HUDEP-2 (cell line): ENCODE measurements at regions not wholly inside any gene's neighbourhood (a gene's known extent, or its start where the extent isn't known, plus 50 kb on each side); places are given as distances from the start of the nearest gene placed in this dataset.

Experiments used
- DNase-seq, 76 experiments: peaks; one replicate each; lab custom pipeline; 2025; ENCODE audit not compliant: unreplicated experiment in 76 of 76; lab: John Stamatoyannopoulos, UW

- no peak for DNase-seq
Measured at GRCh38 chr12:125633686-125634085, 568.5 kb downstream of the AACS start.

GRCh38 chr12:125634813-125635212 is 569.6 kb downstream of the AACS start:
- DNase-seq, result no peak

GRCh38 chr12:125639826-125640225 is 574.6 kb downstream of the AACS start:
- DNase-seq, result no peak

- no peak for DNase-seq
Measured at GRCh38 chr12:125643055-125643454, 577.8 kb downstream of the AACS start.

GRCh38 chr12:125645724-125646123 is 580.5 kb downstream of the AACS start:
- DNase-seq, result no peak

- no peak for DNase-seq
Measured at GRCh38 chr12:125650587-125650986, 585.4 kb downstream of the AACS start.

GRCh38 chr12:125651625-125652024 is 586.4 kb downstream of the AACS start:
- DNase-seq, result no peak

- DNase-seq, result no peak
Measured at GRCh38 chr12:125652681-125653080, 587.4 kb downstream of the AACS start.

- DNase-seq, result no peak
Measured at GRCh38 chr12:125657681-125658080, 592.4 kb downstream of the AACS start.

GRCh38 chr12:125674554-125675338 is 609.5 kb downstream of the AACS start:
- DNase-seq, result peak in 4 of 76 experiments; percentile 2 to 27 (median 8)

- peak in 2 of 76 experiments; percentile 6 to 31 for DNase-seq
Measured at GRCh38 chr12:125676366-125676765, 611.1 kb downstream of the AACS start.

GRCh38 chr12:125677829-125678228 is 612.6 kb downstream of the AACS start:
- DNase-seq, result no peak

GRCh38 chr12:125678589-125678993 is 613.4 kb downstream of the AACS start:
- DNase-seq, result no peak

- peak in 40 of 76 experiments; percentile 0 to 63 (median 25) for DNase-seq
Measured at GRCh38 chr12:125683748-125684381, 618.6 kb downstream of the AACS start.

GRCh38 chr12:125684968-125685790 is 619.9 kb downstream of the AACS start:
- no peak for DNase-seq

- DNase-seq, result no peak
Measured at GRCh38 chr12:125685915-125686314, 620.7 kb downstream of the AACS start.

GRCh38 chr12:125687403-125687802 is 622.2 kb downstream of the AACS start:
- DNase-seq, result no peak

- no peak for DNase-seq
Measured at GRCh38 chr12:125687820-125688219, 622.6 kb downstream of the AACS start.

- no peak for DNase-seq
Measured at GRCh38 chr12:125688223-125688622, 623.0 kb downstream of the AACS start.

GRCh38 chr12:125688881-125689280 is 623.6 kb downstream of the AACS start:
- DNase-seq, result no peak
